ENCODE measurements at regions not wholly inside any gene's neighbourhood (a gene's known extent, or its start where the extent isn't known, plus 50 kb on each side); places are given as distances from the start of the nearest gene placed in this dataset.

DNA sequence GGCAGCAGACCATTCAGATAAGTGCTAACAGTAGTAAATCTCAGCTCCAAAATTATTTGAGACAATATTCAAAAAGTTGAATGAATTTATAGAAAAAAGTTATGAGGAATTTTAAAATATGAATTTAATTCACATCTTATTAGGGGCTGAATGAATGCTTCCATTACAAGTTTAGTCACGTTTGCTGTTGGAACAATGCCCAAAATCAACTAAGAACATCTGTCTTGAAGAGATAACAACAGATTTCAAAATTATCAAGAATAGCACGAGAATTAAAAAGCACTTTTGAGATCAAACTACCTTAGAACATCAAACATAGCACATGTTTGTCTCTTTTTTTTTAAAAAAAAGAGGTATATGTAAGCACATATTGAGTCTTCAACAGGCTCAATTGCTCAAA, 115.4 kb upstream of the PPFIA2 start:
- no peak for TF ChIP-seq EZH2phosphoT487 (IDR thresholded peaks at IDR 0.05; ENCODE audit: low read depth)
- TF ChIP-seq, protein P1, sequence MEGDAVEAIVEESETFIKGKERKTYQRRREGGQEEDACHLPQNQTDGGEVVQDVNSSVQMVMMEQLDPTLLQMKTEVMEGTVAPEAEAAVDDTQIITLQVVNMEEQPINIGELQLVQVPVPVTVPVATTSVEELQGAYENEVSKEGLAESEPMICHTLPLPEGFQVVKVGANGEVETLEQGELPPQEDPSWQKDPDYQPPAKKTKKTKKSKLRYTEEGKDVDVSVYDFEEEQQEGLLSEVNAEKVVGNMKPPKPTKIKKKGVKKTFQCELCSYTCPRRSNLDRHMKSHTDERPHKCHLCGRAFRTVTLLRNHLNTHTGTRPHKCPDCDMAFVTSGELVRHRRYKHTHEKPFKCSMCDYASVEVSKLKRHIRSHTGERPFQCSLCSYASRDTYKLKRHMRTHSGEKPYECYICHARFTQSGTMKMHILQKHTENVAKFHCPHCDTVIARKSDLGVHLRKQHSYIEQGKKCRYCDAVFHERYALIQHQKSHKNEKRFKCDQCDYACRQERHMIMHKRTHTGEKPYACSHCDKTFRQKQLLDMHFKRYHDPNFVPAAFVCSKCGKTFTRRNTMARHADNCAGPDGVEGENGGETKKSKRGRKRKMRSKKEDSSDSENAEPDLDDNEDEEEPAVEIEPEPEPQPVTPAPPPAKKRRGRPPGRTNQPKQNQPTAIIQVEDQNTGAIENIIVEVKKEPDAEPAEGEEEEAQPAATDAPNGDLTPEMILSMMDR (IDR thresholded peaks at IDR 0.05; ENCODE audit: low read depth, low read length), result no peak
- Histone ChIP-seq H3K9ac (ENCODE audit: low read length) (no peak overlapping the region), H3K27ac (ENCODE audit: low read length) (no peak overlapping the region), H4K20me1 (ENCODE audit: insufficient read depth, low read length) (no peaks in the 10 kb centered on the region), H3K4me3 (ENCODE audit: low read length) (no peak overlapping the region), H3K36me3 (replicated peaks; ENCODE audit: low read depth, low read length) (no peaks in the 10 kb centered on the region), H2AFZ (ENCODE audit: low read depth, low read length) (no peak overlapping the region), H3K4me2 (ENCODE audit: low read length) (no peak overlapping the region), H3K79me2 (ENCODE audit: low read length) (no peaks in the 10 kb centered on the region), H3K9me3 (ENCODE audit: insufficient read depth, low read length) (no peaks in the 10 kb centered on the region), H3K4me1 (ENCODE audit: low read length) (no peaks in the 10 kb centered on the region), H3K27me3 (ENCODE audit: low read depth, low read length) (no peaks in the 10 kb centered on the region)

GRCh38 chr12:81874166-81874565, 115.0 kb upstream of the PPFIA2 start:
- no peaks in the 10 kb centered on the region for H3K27me3 ChIP-seq (ENCODE audit: low read depth, low read length)
- H3K9me3 ChIP-seq (ENCODE audit: insufficient read depth, low read length), result no peaks in the 10 kb centered on the region
- no peaks in the 10 kb centered on the region for H3K79me2 ChIP-seq (ENCODE audit: low read length)
- H4K20me1 ChIP-seq (ENCODE audit: insufficient read depth, low read length), result no peaks in the 10 kb centered on the region
- no peaks in the 10 kb centered on the region for H3K4me1 ChIP-seq (ENCODE audit: low read length)
- H3K4me3 ChIP-seq (ENCODE audit: low read length), result no peak overlapping the region
- no peak overlapping the region for H3K4me2 ChIP-seq (ENCODE audit: low read length)
- no peak for TF ChIP-seq EZH2phosphoT487 (IDR thresholded peaks at IDR 0.05; ENCODE audit: low read depth)
- TF ChIP-seq, protein P1 (IDR thresholded peaks at IDR 0.05; ENCODE audit: low read depth, low read length), result no peak
- no peak overlapping the region for H2AFZ ChIP-seq (ENCODE audit: low read depth, low read length)
- no peak overlapping the region for H3K27ac ChIP-seq (ENCODE audit: low read length)
- H3K9ac ChIP-seq (ENCODE audit: low read length), result no peak overlapping the region
- H3K36me3 ChIP-seq (replicated peaks; ENCODE audit: low read depth, low read length), result no peaks in the 10 kb centered on the region

- Histone ChIP-seq H2AFZ (ENCODE audit: low read depth, low read length) (no peak overlapping the region), H3K4me2 (ENCODE audit: low read length) (no peak overlapping the region), H3K79me2 (ENCODE audit: low read length) (no peaks in the 10 kb centered on the region), H3K27ac (ENCODE audit: low read length) (no peak overlapping the region), H3K27me3 (ENCODE audit: low read depth, low read length) (no peaks in the 10 kb centered on the region), H3K9ac (ENCODE audit: low read length) (no peak overlapping the region), H4K20me1 (ENCODE audit: insufficient read depth, low read length) (no peaks in the 10 kb centered on the region), H3K9me3 (ENCODE audit: insufficient read depth, low read length) (no peaks in the 10 kb centered on the region), H3K4me1 (ENCODE audit: low read length) (no peaks in the 10 kb centered on the region), H3K36me3 (replicated peaks; ENCODE audit: low read depth, low read length) (no peaks in the 10 kb centered on the region), H3K4me3 (ENCODE audit: low read length) (no peak overlapping the region)
- TF ChIP-seq, protein P1 (IDR thresholded peaks at IDR 0.05; ENCODE audit: low read depth, low read length), result no peak
- TF ChIP-seq EZH2phosphoT487 (IDR thresholded peaks at IDR 0.05; ENCODE audit: low read depth), result no peak
Measured at GRCh38 chr12:81872400-81872799, 113.2 kb upstream of the PPFIA2 start.

GRCh38 chr12:81866081-81866480, 106.9 kb upstream of the PPFIA2 start:
- Histone ChIP-seq H3K36me3 (replicated peaks; ENCODE audit: low read depth, low read length) (no peaks in the 10 kb centered on the region), H3K27me3 (ENCODE audit: low read depth, low read length) (no peaks in the 10 kb centered on the region), H2AFZ (ENCODE audit: low read depth, low read length) (no peak overlapping the region), H3K4me3 (ENCODE audit: low read length) (no peak overlapping the region), H3K27ac (ENCODE audit: low read length) (no peak overlapping the region), H3K79me2 (ENCODE audit: low read length) (no peaks in the 10 kb centered on the region), H3K4me2 (ENCODE audit: low read length) (no peak overlapping the region), H3K9me3 (ENCODE audit: insufficient read depth, low read length) (no peaks in the 10 kb centered on the region), H3K4me1 (ENCODE audit: low read length) (no peaks in the 10 kb centered on the region), H4K20me1 (ENCODE audit: insufficient read depth, low read length) (no peaks in the 10 kb centered on the region), H3K9ac (ENCODE audit: low read length) (no peak overlapping the region)
- TF ChIP-seq, protein P1 (IDR thresholded peaks at IDR 0.05; ENCODE audit: low read depth, low read length), result no peak
- no peak for TF ChIP-seq EZH2phosphoT487 (IDR thresholded peaks at IDR 0.05; ENCODE audit: low read depth)
